ENCODE measurements at regions not wholly inside any gene's neighbourhood (a gene's known extent, or its start where the extent isn't known, plus 50 kb on each side); places are given as distances from the start of the nearest gene placed in this dataset.

GRCh38 chr22:34761111-34761510, 304.8 kb upstream of the ISX start:
- no peaks in the 10 kb centered on the region for H3K79me2 ChIP-seq (ENCODE audit: insufficient read depth)
- H2AFZ ChIP-seq = no peak overlapping the region
- no peaks in the 10 kb centered on the region for H3K4me1 ChIP-seq (ENCODE audit: insufficient read depth)
- no peak overlapping the region for H3K27ac ChIP-seq
- no peaks in the 10 kb centered on the region for H3K27me3 ChIP-seq (replicated peaks; ENCODE audit: insufficient read depth)
- TF ChIP-seq EZH2 (IDR thresholded peaks at IDR 0.05; ENCODE audit: insufficient read depth, poor library complexity, severe bottlenecking) = no peak
- no peak for TF ChIP-seq EZH2phosphoT487 (IDR thresholded peaks at IDR 0.05; ENCODE audit: insufficient read depth, low read depth)
- DNase-seq = no peak
- no peak overlapping the region for H3K4me3 ChIP-seq
- no peaks in the 10 kb centered on the region for H3F3A ChIP-seq (ENCODE audit: insufficient read depth)
- H3K4me2 ChIP-seq (ENCODE audit: unreplicated experiment) = no peak overlapping the region
- H3K36me3 ChIP-seq (ENCODE audit: low read depth) = no peaks in the 10 kb centered on the region
- H3K9me2 ChIP-seq (ENCODE audit: insufficient read depth) = no peaks in the 10 kb centered on the region
- no peaks in the 10 kb centered on the region for H3K9me3 ChIP-seq (ENCODE audit: low read depth)
- WGBS, 2 experiments (ENCODE audit: low coverage in 1 of 2, low lambda C conversion rate in 2 of 2, missing lambda C conversion rate in 2 of 2) = 15% methylated on average over 6 of the region's 6 CpGs
- in situ Hi-C loops (cut with MboI) = no loop called here
- no peak overlapping the region for H3K9ac ChIP-seq
- H4K20me1 ChIP-seq (ENCODE audit: insufficient read depth) = no peaks in the 10 kb centered on the region

GRCh38 chr22:34763496-34763895, 302.5 kb upstream of the ISX start:
- Histone ChIP-seq H3K36me3 (ENCODE audit: low read depth) (no peaks in the 10 kb centered on the region), H3F3A (ENCODE audit: insufficient read depth) (no peaks in the 10 kb centered on the region), H3K4me3 (no peak overlapping the region), H3K79me2 (ENCODE audit: insufficient read depth) (no peaks in the 10 kb centered on the region), H3K4me2 (ENCODE audit: unreplicated experiment) (no peak overlapping the region), H3K9ac (no peak overlapping the region), H3K4me1 (ENCODE audit: insufficient read depth) (no peaks in the 10 kb centered on the region), H3K27ac (no peak overlapping the region), H3K9me2 (ENCODE audit: insufficient read depth) (no peaks in the 10 kb centered on the region), H3K27me3 (replicated peaks; ENCODE audit: insufficient read depth) (no peaks in the 10 kb centered on the region), H4K20me1 (ENCODE audit: insufficient read depth) (no peaks in the 10 kb centered on the region), H2AFZ (no peak overlapping the region), H3K9me3 (ENCODE audit: low read depth) (no peaks in the 10 kb centered on the region)
- no peak for TF ChIP-seq EZH2 (IDR thresholded peaks at IDR 0.05; ENCODE audit: insufficient read depth, poor library complexity, severe bottlenecking)
- TF ChIP-seq EZH2phosphoT487 (IDR thresholded peaks at IDR 0.05; ENCODE audit: insufficient read depth, low read depth) = no peak
- 10 to 29% methylated on average over 1 of the region's 1 CpG for WGBS, 2 experiments (ENCODE audit: low coverage in 1 of 2, low lambda C conversion rate in 2 of 2, missing lambda C conversion rate in 2 of 2)
- in situ Hi-C loops (cut with MboI) = no loop called here
- DNase-seq = no peak

- 17 to 26% methylated on average over 2 of the region's 2 CpGs for WGBS, 2 experiments (ENCODE audit: low coverage in 1 of 2, low lambda C conversion rate in 2 of 2, missing lambda C conversion rate in 2 of 2)
- H3K27ac ChIP-seq = no peak overlapping the region
- H3K9me3 ChIP-seq (ENCODE audit: low read depth) = no peaks in the 10 kb centered on the region
- no peaks in the 10 kb centered on the region for H3F3A ChIP-seq (ENCODE audit: insufficient read depth)
- H3K27me3 ChIP-seq (replicated peaks; ENCODE audit: insufficient read depth) = no peaks in the 10 kb centered on the region
- no peaks in the 10 kb centered on the region for H3K4me1 ChIP-seq (ENCODE audit: insufficient read depth)
- H3K4me3 ChIP-seq = no peak overlapping the region
- H3K9ac ChIP-seq = no peak overlapping the region
- no peaks in the 10 kb centered on the region for H4K20me1 ChIP-seq (ENCODE audit: insufficient read depth)
- no peak overlapping the region for H3K4me2 ChIP-seq (ENCODE audit: unreplicated experiment)
- DNase-seq = no peak
- no peaks in the 10 kb centered on the region for H3K79me2 ChIP-seq (ENCODE audit: insufficient read depth)
- in situ Hi-C loops (cut with MboI) = no loop called here
- H3K9me2 ChIP-seq (ENCODE audit: insufficient read depth) = no peaks in the 10 kb centered on the region
- TF ChIP-seq EZH2phosphoT487 (IDR thresholded peaks at IDR 0.05; ENCODE audit: insufficient read depth, low read depth) = no peak
- TF ChIP-seq EZH2 (IDR thresholded peaks at IDR 0.05; ENCODE audit: insufficient read depth, poor library complexity, severe bottlenecking) = no peak
- H2AFZ ChIP-seq = no peak overlapping the region
- H3K36me3 ChIP-seq (ENCODE audit: low read depth) = no peaks in the 10 kb centered on the region
Observed at GRCh38 chr22:34765115-34765514, 300.8 kb upstream of the ISX start.

DNA sequence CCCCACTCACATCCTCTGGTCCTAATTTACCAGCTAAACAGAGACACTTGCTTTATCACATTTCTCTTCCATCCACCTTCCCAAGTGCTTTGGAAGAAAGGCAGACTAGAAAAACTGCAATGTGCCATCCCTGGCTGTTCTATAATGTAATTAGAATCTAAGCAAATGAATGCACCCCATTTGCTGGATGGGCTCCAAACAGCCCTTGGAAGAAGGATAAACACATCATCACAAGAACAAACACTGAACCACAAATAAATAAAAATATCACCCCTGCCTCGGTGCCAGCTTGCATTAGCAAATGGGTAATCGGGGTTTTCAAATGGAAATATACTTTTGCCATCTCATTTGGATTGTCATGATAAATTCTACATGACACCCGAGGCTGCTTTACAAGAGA, 296.6 kb upstream of the ISX start:
- Histone ChIP-seq H3K4me3 (no peak overlapping the region), H3K9me3 (ENCODE audit: low read depth) (no peaks in the 10 kb centered on the region), H3K27me3 (replicated peaks; ENCODE audit: insufficient read depth) (no peaks in the 10 kb centered on the region), H3K79me2 (ENCODE audit: insufficient read depth) (no peaks in the 10 kb centered on the region), H3K4me1 (ENCODE audit: insufficient read depth) (no peaks in the 10 kb centered on the region), H3K4me2 (ENCODE audit: unreplicated experiment) (no peak overlapping the region), H2AFZ (no peak overlapping the region), H3K36me3 (ENCODE audit: low read depth) (no peaks in the 10 kb centered on the region), H3K9me2 (ENCODE audit: insufficient read depth) (no peaks in the 10 kb centered on the region), H4K20me1 (ENCODE audit: insufficient read depth) (no peaks in the 10 kb centered on the region), H3F3A (ENCODE audit: insufficient read depth) (no peaks in the 10 kb centered on the region), H3K27ac (no peak overlapping the region), H3K9ac (no peak overlapping the region)
- no peak for TF ChIP-seq EZH2 (IDR thresholded peaks at IDR 0.05; ENCODE audit: insufficient read depth, poor library complexity, severe bottlenecking)
- no peak for TF ChIP-seq EZH2phosphoT487 (IDR thresholded peaks at IDR 0.05; ENCODE audit: insufficient read depth, low read depth)
- WGBS, 2 experiments (ENCODE audit: low coverage in 1 of 2, low lambda C conversion rate in 2 of 2, missing lambda C conversion rate in 2 of 2) = 8% methylated on average over 3 of the region's 3 CpGs
- no peak for DNase-seq
- in situ Hi-C loops (cut with MboI) = no loop called here

DNA sequence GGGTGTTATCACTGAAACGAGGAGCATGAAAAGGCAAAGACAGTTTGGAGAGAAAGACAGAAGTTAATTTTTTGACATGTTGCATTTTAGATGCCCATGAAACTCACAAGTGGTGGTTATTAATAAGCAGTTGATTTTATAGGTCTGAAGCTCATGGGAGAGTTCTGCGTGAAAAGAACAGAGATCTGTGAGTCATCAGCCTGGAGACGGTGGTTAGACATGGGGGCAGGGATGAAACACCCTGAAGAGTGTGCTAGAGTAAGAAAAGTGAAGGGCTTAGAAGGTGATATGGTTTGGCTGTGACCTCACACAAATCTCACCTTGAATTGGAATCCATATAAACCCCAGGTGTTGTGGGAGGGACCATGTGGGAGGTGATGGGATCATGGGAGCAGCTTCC, 289.1 kb upstream of the ISX start:
- WGBS, 2 experiments (ENCODE audit: low coverage in 1 of 2, low lambda C conversion rate in 2 of 2, missing lambda C conversion rate in 2 of 2) = 5 to 6% methylated on average over 3 of the region's 3 CpGs
- Histone ChIP-seq H3K9me2 (ENCODE audit: insufficient read depth) (no peaks in the 10 kb centered on the region), H4K20me1 (ENCODE audit: insufficient read depth) (no peaks in the 10 kb centered on the region), H3K4me1 (ENCODE audit: insufficient read depth) (no peaks in the 10 kb centered on the region), H3K9me3 (ENCODE audit: low read depth) (no peaks in the 10 kb centered on the region), H3K27ac (no peak overlapping the region), H3K4me3 (no peak overlapping the region), H3K36me3 (ENCODE audit: low read depth) (no peaks in the 10 kb centered on the region), H3K27me3 (replicated peaks; ENCODE audit: insufficient read depth) (no peaks in the 10 kb centered on the region), H2AFZ (no peak overlapping the region), H3F3A (ENCODE audit: insufficient read depth) (no peaks in the 10 kb centered on the region), H3K4me2 (ENCODE audit: unreplicated experiment) (no peak overlapping the region), H3K79me2 (ENCODE audit: insufficient read depth) (no peaks in the 10 kb centered on the region), H3K9ac (no peak overlapping the region)
- in situ Hi-C loops (cut with MboI) = no loop called here
- DNase-seq = no peak
- TF ChIP-seq EZH2 (IDR thresholded peaks at IDR 0.05; ENCODE audit: insufficient read depth, poor library complexity, severe bottlenecking) (no peak), EZH2phosphoT487 (IDR thresholded peaks at IDR 0.05; ENCODE audit: insufficient read depth, low read depth) (no peak)

Measured in GM23248 (cell line).